GM20431 (cell line): ENCODE measurements at regions not wholly inside any gene's neighbourhood (a gene's known extent, or its start where the extent isn't known, plus 50 kb on each side); places are given as distances from the start of the nearest gene placed in this dataset.

ENCODE experiments used
- in situ Hi-C: fragments of 300-500 bp; cut with MseI, MboI; formaldehyde crosslinking; loops from one replicate; pipeline ENCODE4 v1.15.0; 2020; ENCODE audit warnings: low sequenced_read_pairs; ENCODE audit not compliant: unreplicated experiment

GRCh38 chr14:71270111-71270510 is 362.9 kb downstream of the PCNX1 start:
- in situ Hi-C loops: no loop called here

GRCh38 chr14:71271166-71271945 is 364.1 kb downstream of the PCNX1 start:
- in situ Hi-C loops: no loop called here

- in situ Hi-C loops: no loop called here
Observed at GRCh38 chr14:71273366-71273765, 366.1 kb downstream of the PCNX1 start.

GRCh38 chr14:71284048-71284447 is 376.8 kb downstream of the PCNX1 start:
- in situ Hi-C loops: no loop called here

- in situ Hi-C loops: no loop called here
Observed at GRCh38 chr14:71286126-71286525, 378.9 kb downstream of the PCNX1 start.

GRCh38 chr14:71287567-71287966 is 380.3 kb downstream of the PCNX1 start:
- in situ Hi-C loops: no loop called here

GRCh38 chr14:71289536-71289935 is 382.3 kb downstream of the PCNX1 start:
- in situ Hi-C loops: no loop called here

- in situ Hi-C loops: no loop called here
Observed at GRCh38 chr14:71290301-71290700, 383.0 kb downstream of the PCNX1 start.

GRCh38 chr14:71290960-71291466 is 383.8 kb downstream of the PCNX1 start:
- in situ Hi-C loops: no loop called here

- in situ Hi-C loops: no loop called here
Observed at GRCh38 chr14:71296184-71296583, 388.9 kb downstream of the PCNX1 start.

- in situ Hi-C loops: no loop called here
Observed at GRCh38 chr14:71300566-71301330, 393.5 kb downstream of the PCNX1 start.

- in situ Hi-C loops: no loop called here
Observed at GRCh38 chr14:71301611-71302010, 394.4 kb downstream of the PCNX1 start.

GRCh38 chr14:71304690-71305089 is 397.4 kb downstream of the PCNX1 start:
- in situ Hi-C loops: no loop called here

GRCh38 chr14:71308671-71309070 is 401.4 kb downstream of the PCNX1 start:
- in situ Hi-C loops: no loop called here

- in situ Hi-C loops: no loop called here
Observed at GRCh38 chr14:71309756-71310155, 402.5 kb downstream of the PCNX1 start.

- in situ Hi-C loops: no loop called here
Observed at GRCh38 chr14:71311061-71311460, 403.8 kb downstream of the PCNX1 start.

- in situ Hi-C loops: no loop called here
Observed at GRCh38 chr14:71314717-71315116, 407.5 kb downstream of the PCNX1 start.

GRCh38 chr14:71317385-71318096 is 410.3 kb downstream of the PCNX1 start:
- in situ Hi-C loops: no loop called here

GRCh38 chr14:71318097-71318459 is 410.8 kb downstream of the PCNX1 start:
- in situ Hi-C loops: no loop called here

- in situ Hi-C loops: no loop called here
Observed at GRCh38 chr14:71319666-71320065, 412.4 kb downstream of the PCNX1 start.
